GM19452 (cell line): ENCODE measurements at regions not wholly inside any gene's neighbourhood (a gene's known extent, or its start where the extent isn't known, plus 50 kb on each side); places are given as distances from the start of the nearest gene placed in this dataset.
"Not testable (repeated sequence)": the region's sequence is repeated elsewhere in the genome, so short reads cannot be mapped to it uniquely, and the experiment has no call there.

Source experiments
- ATAC-seq: cut with Tn5 transposase; IDR thresholded peaks from one replicate; pipeline ENCODE4 v1.9.1; 2021; ENCODE audit not compliant: unreplicated experiment

GRCh38 chr21:5065240-5066211 is 5455.9 kb upstream of the TPTE start:
- peak; percentile 80 for ATAC-seq

- ATAC-seq = not testable (repeated sequence)
These were observed 5454.6 kb upstream of the TPTE start for GRCh38 chr21:5066682-5067251.

- not testable (repeated sequence) for ATAC-seq
These were observed 5453.9 kb upstream of the TPTE start for GRCh38 chr21:5067326-5068048.

- ATAC-seq = not testable (repeated sequence)
These were observed 5452.7 kb upstream of the TPTE start for GRCh38 chr21:5068649-5069048.

- not testable (repeated sequence) for ATAC-seq
These were observed 5450.2 kb upstream of the TPTE start for GRCh38 chr21:5071180-5071579.

GRCh38 chr21:5076854-5077253 is 5444.5 kb upstream of the TPTE start:
- ATAC-seq = not testable (repeated sequence)

GRCh38 chr21:5079361-5079760 is 5442.0 kb upstream of the TPTE start:
- ATAC-seq = not testable (repeated sequence)

GRCh38 chr21:5080015-5080414 is 5441.4 kb upstream of the TPTE start:
- ATAC-seq = not testable (repeated sequence)

GRCh38 chr21:5084246-5084645 is 5437.1 kb upstream of the TPTE start:
- not testable (repeated sequence) for ATAC-seq

- not testable (repeated sequence) for ATAC-seq
These were observed 5435.9 kb upstream of the TPTE start for GRCh38 chr21:5085456-5085855.

- ATAC-seq = not testable (repeated sequence)
These were observed 5435.0 kb upstream of the TPTE start for GRCh38 chr21:5086416-5086815.

GRCh38 chr21:5088820-5089219 is 5432.6 kb upstream of the TPTE start:
- not testable (repeated sequence) for ATAC-seq

GRCh38 chr21:5089399-5090089 is 5431.8 kb upstream of the TPTE start:
- ATAC-seq = not testable (repeated sequence)

- ATAC-seq = not testable (repeated sequence)
These were observed 5431.0 kb upstream of the TPTE start for GRCh38 chr21:5090132-5091079.

GRCh38 chr21:5091274-5091673 is 5430.1 kb upstream of the TPTE start:
- not testable (repeated sequence) for ATAC-seq

- ATAC-seq = not testable (repeated sequence)
These were observed 5425.8 kb upstream of the TPTE start for GRCh38 chr21:5095628-5096027.

GRCh38 chr21:5098010-5098743 is 5423.2 kb upstream of the TPTE start:
- ATAC-seq = not testable (repeated sequence)

GRCh38 chr21:5100604-5101174 is 5420.7 kb upstream of the TPTE start:
- ATAC-seq = not testable (repeated sequence)

GRCh38 chr21:5101749-5102148 is 5419.6 kb upstream of the TPTE start:
- peak; percentile 58 for ATAC-seq
